GM06990 (cell line): ENCODE measurements at regions not wholly inside any gene's neighbourhood (a gene's known extent, or its start where the extent isn't known, plus 50 kb on each side); places are given as distances from the start of the nearest gene placed in this dataset.

Experiments used
- DNase-seq: peaks from one replicate; pipeline ENCODE4 v3.0.0-alpha.2; 2011; ENCODE audit not compliant: insufficient read length; ENCODE audit errors: extremely low read depth
- H3K27me3 ChIP-seq: replicated peaks from 2 replicates; pipeline ENCODE4 v1.6.0; 2011; ENCODE audit warnings: low read length; ENCODE audit not compliant: control insufficient read depth, insufficient read depth
- H3K36me3 ChIP-seq: 2 replicates; pipeline ENCODE4 v1.5.1; 2011; ENCODE audit warnings: low read length; ENCODE audit not compliant: control insufficient read depth, insufficient read depth
- H3K4me3 ChIP-seq: replicated peaks from 2 replicates; pipeline ENCODE4 v1.5.1; 2011; ENCODE audit warnings: low read depth, mild to moderate bottlenecking, control low read depth, low read length
- CTCF ChIP-seq: IDR thresholded peaks from 2 replicates; pipeline ENCODE4 v1.5.1; 2011; ENCODE audit warnings: low read length, control low read depth, mild to moderate bottlenecking, inconsistent platforms; ENCODE audit not compliant: insufficient read depth, poor library complexity, severe bottlenecking

GRCh38 chr3:103056542-103056941, 621.7 kb downstream of the ZPLD1 start:
- H3K4me3 ChIP-seq = no peak overlapping the region
- no peak for TF ChIP-seq CTCF

GRCh38 chr3:103057003-103057402, 622.2 kb downstream of the ZPLD1 start:
- Histone ChIP-seq H3K36me3 (no peaks in the 10 kb centered on the region), H3K4me3 (no peak overlapping the region), H3K27me3 (no peaks in the 10 kb centered on the region)
- no peak for DNase-seq
- TF ChIP-seq CTCF = no peak

More at GRCh38 chr3:103056542-103056941, 621.7 kb downstream of the ZPLD1 start:
- H3K36me3 ChIP-seq = no peaks in the 10 kb centered on the region
- no peaks in the 10 kb centered on the region for H3K27me3 ChIP-seq
- no peak for DNase-seq

GRCh38 chr3:103057487-103057886, 622.7 kb downstream of the ZPLD1 start:
- Histone ChIP-seq H3K36me3 (no peaks in the 10 kb centered on the region), H3K27me3 (no peaks in the 10 kb centered on the region), H3K4me3 (no peak overlapping the region)
- no peak for TF ChIP-seq CTCF
- no peak for DNase-seq

- no peaks in the 10 kb centered on the region for H3K27me3 ChIP-seq
- DNase-seq = no peak
- no peak overlapping the region for H3K4me3 ChIP-seq
- H3K36me3 ChIP-seq = no peaks in the 10 kb centered on the region
- no peak for TF ChIP-seq CTCF
These were observed 624.6 kb downstream of the ZPLD1 start for GRCh38 chr3:103059432-103059831.

- Histone ChIP-seq H3K36me3 (no peaks in the 10 kb centered on the region), H3K27me3 (no peaks in the 10 kb centered on the region), H3K4me3 (no peak overlapping the region)
- no peak for TF ChIP-seq CTCF
- no peak for DNase-seq
These were observed 625.4 kb downstream of the ZPLD1 start for GRCh38 chr3:103060242-103060641.

- DNase-seq = no peak
These were observed 633.1 kb downstream of the ZPLD1 start for GRCh38 chr3:103067963-103068362.

More at GRCh38 chr3:103067963-103068362, 633.1 kb downstream of the ZPLD1 start:
- no peak overlapping the region for H3K4me3 ChIP-seq
- no peaks in the 10 kb centered on the region for H3K36me3 ChIP-seq
- TF ChIP-seq CTCF = no peak
- H3K27me3 ChIP-seq = no peaks in the 10 kb centered on the region
